EH (cell line): ENCODE measurements at regions not wholly inside any gene's neighbourhood (a gene's known extent, or its start where the extent isn't known, plus 50 kb on each side); places are given as distances from the start of the nearest gene placed in this dataset.
"Not testable (repeated sequence)": the region's sequence is repeated elsewhere in the genome, so short reads cannot be mapped to it uniquely, and the experiment has no call there.

Source experiments
- DNase-seq: peaks from one replicate; pipeline ENCODE4 v3.0.0-alpha.2; 2015; ENCODE audit warnings: low read depth

- DNase-seq: no peak
Observed at GRCh38 chr2:6139142-6139541, 447.0 kb downstream of the SOX11 start.

- DNase-seq: no peak
Observed at GRCh38 chr2:6139916-6140315, 447.7 kb downstream of the SOX11 start.

GRCh38 chr2:6140509-6140908 lies 448.3 kb downstream of the SOX11 start:
- DNase-seq: no peak

- no peak for DNase-seq
Observed at GRCh38 chr2:6143812-6144211, 451.6 kb downstream of the SOX11 start.

- not testable (repeated sequence) for DNase-seq
Observed at GRCh38 chr2:6147215-6147614, 455.0 kb downstream of the SOX11 start.

- DNase-seq: no peak
Observed at GRCh38 chr2:6148882-6149281, 456.7 kb downstream of the SOX11 start.

- DNase-seq: no peak
Observed at GRCh38 chr2:6159606-6160005, 467.4 kb downstream of the SOX11 start.

GRCh38 chr2:6163932-6164331 lies 471.7 kb downstream of the SOX11 start:
- DNase-seq: no peak

- no peak for DNase-seq
Observed at GRCh38 chr2:6164986-6165747, 473.0 kb downstream of the SOX11 start.

- no peak for DNase-seq
Observed at GRCh38 chr2:6167592-6168138, 475.5 kb downstream of the SOX11 start.

GRCh38 chr2:6168485-6168884 lies 476.3 kb downstream of the SOX11 start:
- no peak for DNase-seq

GRCh38 chr2:6171294-6171693 lies 479.1 kb downstream of the SOX11 start:
- DNase-seq: no peak

GRCh38 chr2:6177811-6178210 lies 485.6 kb downstream of the SOX11 start:
- DNase-seq: no peak

GRCh38 chr2:6181525-6181924 lies 489.3 kb downstream of the SOX11 start:
- DNase-seq: peak; percentile 75

GRCh38 chr2:6181926-6182325 lies 489.7 kb downstream of the SOX11 start:
- DNase-seq: peak; percentile 12

- DNase-seq: no peak
Observed at GRCh38 chr2:6183226-6183625, 491.0 kb downstream of the SOX11 start.

GRCh38 chr2:6184532-6185292 lies 492.5 kb downstream of the SOX11 start:
- peak; percentile 16 for DNase-seq

GRCh38 chr2:6186332-6187151 lies 494.4 kb downstream of the SOX11 start:
- peak; percentile 84 for DNase-seq

- DNase-seq: no peak
Observed at GRCh38 chr2:6196449-6196848, 504.3 kb downstream of the SOX11 start.

GRCh38 chr2:6198370-6198919 lies 506.3 kb downstream of the SOX11 start:
- not testable (repeated sequence) for DNase-seq

GRCh38 chr2:6202756-6203155 lies 510.6 kb downstream of the SOX11 start:
- no peak for DNase-seq
